ENCODE measurements at regions not wholly inside any gene's neighbourhood (a gene's known extent, or its start where the extent isn't known, plus 50 kb on each side); places are given as distances from the start of the nearest gene placed in this dataset.

DNA sequence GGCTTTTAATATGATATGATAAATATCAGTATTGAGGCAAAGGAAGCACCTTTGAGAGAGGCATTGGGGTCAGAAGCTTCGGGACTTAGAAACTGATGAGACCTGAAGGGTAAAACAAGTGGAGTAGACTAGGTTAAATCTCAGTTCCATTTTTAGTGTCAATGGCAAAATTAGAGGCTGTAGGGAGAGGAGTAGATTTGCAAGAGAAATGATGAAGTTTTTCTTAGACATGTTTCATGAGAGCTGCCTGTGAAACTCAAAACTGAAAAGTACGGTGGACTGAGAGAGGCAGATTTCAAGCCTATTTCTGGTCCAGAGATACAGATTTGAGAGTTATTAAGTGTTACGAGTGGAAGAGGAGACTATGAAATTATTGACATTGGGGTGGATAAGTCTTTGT is 278.5 kb downstream of the TAF11L14 start:
- Histone ChIP-seq H3K9me3 (no peaks in the 10 kb centered on the region), H3K4me1 (ENCODE audit: control insufficient read depth in 1 of 2, low read depth in 2 of 2) (no peaks in the 10 kb centered on the region), H3K27me3 (replicated peaks; ENCODE audit: insufficient read depth) (no peaks in the 10 kb centered on the region), H3K27ac (no peak overlapping the region), H3K36me3 (no peaks in the 10 kb centered on the region), H3K4me3 (no peak overlapping the region)
- TF ChIP-seq, protein P1, sequence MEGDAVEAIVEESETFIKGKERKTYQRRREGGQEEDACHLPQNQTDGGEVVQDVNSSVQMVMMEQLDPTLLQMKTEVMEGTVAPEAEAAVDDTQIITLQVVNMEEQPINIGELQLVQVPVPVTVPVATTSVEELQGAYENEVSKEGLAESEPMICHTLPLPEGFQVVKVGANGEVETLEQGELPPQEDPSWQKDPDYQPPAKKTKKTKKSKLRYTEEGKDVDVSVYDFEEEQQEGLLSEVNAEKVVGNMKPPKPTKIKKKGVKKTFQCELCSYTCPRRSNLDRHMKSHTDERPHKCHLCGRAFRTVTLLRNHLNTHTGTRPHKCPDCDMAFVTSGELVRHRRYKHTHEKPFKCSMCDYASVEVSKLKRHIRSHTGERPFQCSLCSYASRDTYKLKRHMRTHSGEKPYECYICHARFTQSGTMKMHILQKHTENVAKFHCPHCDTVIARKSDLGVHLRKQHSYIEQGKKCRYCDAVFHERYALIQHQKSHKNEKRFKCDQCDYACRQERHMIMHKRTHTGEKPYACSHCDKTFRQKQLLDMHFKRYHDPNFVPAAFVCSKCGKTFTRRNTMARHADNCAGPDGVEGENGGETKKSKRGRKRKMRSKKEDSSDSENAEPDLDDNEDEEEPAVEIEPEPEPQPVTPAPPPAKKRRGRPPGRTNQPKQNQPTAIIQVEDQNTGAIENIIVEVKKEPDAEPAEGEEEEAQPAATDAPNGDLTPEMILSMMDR (IDR thresholded peaks at IDR 0.05) = no peak
- ATAC-seq (ENCODE audit: insufficient number of reproducible peaks, low FRiP score, low read depth) = no peak
- DNase-seq (ENCODE audit: low spot score) = no peak

GRCh38 chr5:17916446-17916845 is 282.2 kb downstream of the TAF11L14 start:
- no peaks in the 10 kb centered on the region for H3K4me1 ChIP-seq (ENCODE audit: control insufficient read depth in 1 of 2, low read depth in 2 of 2)
- ATAC-seq (ENCODE audit: insufficient number of reproducible peaks, low FRiP score, low read depth) = no peak

DNA sequence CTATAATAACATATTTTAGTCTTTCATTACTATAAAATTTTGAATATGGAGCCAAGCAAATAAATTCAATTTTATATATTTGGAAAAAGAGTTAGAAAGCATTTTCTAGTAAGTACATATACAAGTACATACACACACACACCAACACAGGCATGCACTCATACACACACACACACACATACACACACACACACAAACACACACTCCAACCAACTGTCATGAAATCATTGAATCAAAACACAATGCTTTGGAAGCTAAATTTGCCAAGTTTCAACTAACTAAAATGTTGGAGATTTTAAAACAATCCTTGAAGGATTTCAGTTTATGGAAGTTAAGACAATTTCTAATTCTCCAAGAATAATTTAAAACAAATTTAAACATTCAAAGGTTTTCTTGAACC is 283.2 kb downstream of the TAF11L14 start:
- Histone ChIP-seq H3K9me3 (no peaks in the 10 kb centered on the region), H3K27ac (no peak overlapping the region), H3K27me3 (replicated peaks; ENCODE audit: insufficient read depth) (no peaks in the 10 kb centered on the region), H3K4me3 (no peak overlapping the region), H3K36me3 (no peaks in the 10 kb centered on the region), H3K4me1 (ENCODE audit: control insufficient read depth in 1 of 2, low read depth in 2 of 2) (no peaks in the 10 kb centered on the region)
- TF ChIP-seq, protein P1 (IDR thresholded peaks at IDR 0.05) = no peak
- ATAC-seq (ENCODE audit: insufficient number of reproducible peaks, low FRiP score, low read depth) (no peak), DNase-seq (ENCODE audit: low spot score) (no peak)

More at GRCh38 chr5:17916446-17916845, 282.2 kb downstream of the TAF11L14 start:
- Histone ChIP-seq H3K36me3 (no peaks in the 10 kb centered on the region), H3K9me3 (no peaks in the 10 kb centered on the region), H3K27ac (no peak overlapping the region), H3K4me3 (no peak overlapping the region), H3K27me3 (replicated peaks; ENCODE audit: insufficient read depth) (no peaks in the 10 kb centered on the region)
- no peak for DNase-seq (ENCODE audit: low spot score)
- TF ChIP-seq, protein P1 (IDR thresholded peaks at IDR 0.05) = no peak

- TF ChIP-seq, protein P1 (IDR thresholded peaks at IDR 0.05) = no peak
Measured at GRCh38 chr5:17918373-17919104, 284.3 kb downstream of the TAF11L14 start.

DNA sequence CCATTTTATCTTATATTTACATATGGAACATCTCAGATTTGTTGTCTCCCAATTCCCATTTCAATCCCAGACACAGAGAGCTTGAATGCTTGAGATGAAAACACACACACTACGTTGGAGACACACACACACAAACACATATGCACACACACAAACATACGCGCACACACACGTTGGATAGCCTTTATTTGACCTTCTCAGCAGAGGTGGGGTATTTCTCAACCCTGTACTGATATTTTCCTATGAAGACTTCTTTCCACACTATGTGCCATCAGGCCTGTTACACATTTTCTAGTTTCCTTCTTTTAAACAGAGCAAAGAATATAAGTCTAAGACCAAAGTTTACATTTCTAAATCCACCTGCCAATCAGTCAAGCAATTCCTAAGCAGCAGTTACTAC is 291.0 kb downstream of the TAF11L14 start:
- Histone ChIP-seq H3K4me3 (no peak overlapping the region), H3K9me3 (no peaks in the 10 kb centered on the region), H3K27me3 (replicated peaks; ENCODE audit: insufficient read depth) (no peaks in the 10 kb centered on the region), H3K27ac (no peak overlapping the region), H3K4me1 (ENCODE audit: control insufficient read depth in 1 of 2, low read depth in 2 of 2) (peaks cover 7 to 17% of the 10 kb centered on the region in 2 donors), H3K36me3 (no peaks in the 10 kb centered on the region)
- DNase-seq (ENCODE audit: low spot score) (no peak), ATAC-seq (ENCODE audit: insufficient number of reproducible peaks, low FRiP score, low read depth) (no peak)
- TF ChIP-seq, protein P1 (IDR thresholded peaks at IDR 0.05) = no peak

More at GRCh38 chr5:17918373-17919104, 284.3 kb downstream of the TAF11L14 start:
- no peaks in the 10 kb centered on the region for H3K4me1 ChIP-seq (ENCODE audit: control insufficient read depth in 1 of 2, low read depth in 2 of 2)
- H3K36me3 ChIP-seq = no peaks in the 10 kb centered on the region
- no peaks in the 10 kb centered on the region for H3K27me3 ChIP-seq (replicated peaks; ENCODE audit: insufficient read depth)
- DNase-seq (ENCODE audit: low spot score) = no peak
- no peak overlapping the region for H3K27ac ChIP-seq
- no peaks in the 10 kb centered on the region for H3K9me3 ChIP-seq
- no peak for ATAC-seq (ENCODE audit: insufficient number of reproducible peaks, low FRiP score, low read depth)
- no peak overlapping the region for H3K4me3 ChIP-seq
